Astrocyte of the spinal cord (primary cell): ENCODE measurements at regions not wholly inside any gene's neighbourhood (a gene's known extent, or its start where the extent isn't known, plus 50 kb on each side); places are given as distances from the start of the nearest gene placed in this dataset.

Source experiments
- DNase-seq: peaks from one replicate; pipeline ENCODE4 v3.0.0; 2011; ENCODE audit warnings: low read depth, low spot score
- H3K4me3 ChIP-seq: 2 replicates; pipeline ENCODE4 v1.5.1; 2011; ENCODE audit warnings: low read depth, mild to moderate bottlenecking, low read length, moderate library complexity
- in situ Hi-C: cut with HindIII; loops from 2 replicates; pipeline ENCODE4 v1.10.0; 2017; ENCODE audit warnings: low sequenced_read_pairs
- TF ChIP-seq, protein P1 (sequence below): IDR thresholded peaks from 2 replicates; pipeline ENCODE4 v1.5.1; 2012; ENCODE audit warnings: low read depth, mild to moderate bottlenecking, low read length, inconsistent platforms

DNA sequence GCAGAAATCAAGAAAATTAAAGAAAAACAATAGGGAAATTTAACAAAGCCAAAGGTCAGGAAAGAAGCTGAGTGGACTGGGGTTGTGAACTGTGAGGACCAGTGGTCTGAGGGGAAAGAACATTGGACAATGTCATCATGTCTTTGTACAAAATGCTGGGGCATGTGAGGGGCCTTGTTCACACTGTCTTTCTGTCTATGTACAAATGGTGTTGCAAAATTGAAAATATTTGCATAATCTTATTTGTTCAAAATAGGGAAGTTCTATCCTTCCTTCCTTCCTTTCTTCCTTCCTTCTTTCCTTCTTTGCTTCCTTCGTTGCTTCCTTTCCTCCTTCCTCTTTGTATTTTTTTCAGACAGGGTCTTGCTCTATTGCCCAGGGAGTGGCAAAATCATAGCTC, 79.2 kb upstream of the SCEL start:
- in situ Hi-C loops: no loop called here
- TF ChIP-seq, protein P1, sequence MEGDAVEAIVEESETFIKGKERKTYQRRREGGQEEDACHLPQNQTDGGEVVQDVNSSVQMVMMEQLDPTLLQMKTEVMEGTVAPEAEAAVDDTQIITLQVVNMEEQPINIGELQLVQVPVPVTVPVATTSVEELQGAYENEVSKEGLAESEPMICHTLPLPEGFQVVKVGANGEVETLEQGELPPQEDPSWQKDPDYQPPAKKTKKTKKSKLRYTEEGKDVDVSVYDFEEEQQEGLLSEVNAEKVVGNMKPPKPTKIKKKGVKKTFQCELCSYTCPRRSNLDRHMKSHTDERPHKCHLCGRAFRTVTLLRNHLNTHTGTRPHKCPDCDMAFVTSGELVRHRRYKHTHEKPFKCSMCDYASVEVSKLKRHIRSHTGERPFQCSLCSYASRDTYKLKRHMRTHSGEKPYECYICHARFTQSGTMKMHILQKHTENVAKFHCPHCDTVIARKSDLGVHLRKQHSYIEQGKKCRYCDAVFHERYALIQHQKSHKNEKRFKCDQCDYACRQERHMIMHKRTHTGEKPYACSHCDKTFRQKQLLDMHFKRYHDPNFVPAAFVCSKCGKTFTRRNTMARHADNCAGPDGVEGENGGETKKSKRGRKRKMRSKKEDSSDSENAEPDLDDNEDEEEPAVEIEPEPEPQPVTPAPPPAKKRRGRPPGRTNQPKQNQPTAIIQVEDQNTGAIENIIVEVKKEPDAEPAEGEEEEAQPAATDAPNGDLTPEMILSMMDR: no peak
- no peak overlapping the region for H3K4me3 ChIP-seq
- no peak for DNase-seq

- in situ Hi-C loops: no loop called here
- TF ChIP-seq, protein P1: no peak
- H3K4me3 ChIP-seq: no peak overlapping the region
- DNase-seq: no peak
These were observed 86.2 kb upstream of the SCEL start for GRCh38 chr13:77449265-77449664.

DNA sequence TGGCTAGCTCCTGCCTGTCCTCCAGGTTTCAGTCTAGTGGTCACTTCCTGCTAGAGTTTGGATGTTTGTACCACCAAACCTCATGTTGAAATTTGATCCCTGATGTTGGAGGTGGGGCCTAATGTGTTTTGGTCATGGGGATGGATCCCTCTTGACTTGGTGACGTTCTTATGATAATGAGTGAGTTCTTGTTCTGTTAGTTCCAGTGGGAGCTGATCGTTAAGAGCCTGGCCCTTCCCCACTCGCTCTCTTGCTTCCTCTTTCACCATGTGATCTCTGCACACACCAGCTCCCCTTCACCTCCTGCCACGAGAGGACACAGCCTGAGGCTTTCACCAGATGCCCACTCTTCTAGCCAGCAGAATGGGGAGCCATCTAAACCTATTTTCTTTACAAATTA, 86.8 kb upstream of the SCEL start:
- TF ChIP-seq, protein P1: no peak
- in situ Hi-C loops: no loop called here
- no peak overlapping the region for H3K4me3 ChIP-seq
- DNase-seq: no peak

DNA sequence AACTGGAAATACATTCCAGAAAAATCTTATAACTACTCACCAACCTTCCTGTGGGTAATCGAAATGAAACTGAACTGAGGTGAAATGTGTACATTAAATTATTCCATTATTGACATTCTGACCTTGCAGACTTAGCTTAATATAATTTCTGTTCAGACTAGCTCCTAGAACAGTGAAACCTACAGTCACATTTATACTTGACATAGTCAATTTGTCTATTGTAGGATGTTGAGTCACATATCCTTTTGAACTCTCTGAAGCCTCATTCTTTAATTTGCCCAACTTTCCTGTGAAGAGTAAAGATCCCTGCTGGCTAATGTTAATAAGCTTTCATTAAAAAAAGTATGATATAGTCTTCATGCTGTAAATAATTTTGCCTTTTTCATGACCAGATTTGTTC, 92.0 kb upstream of the SCEL start:
- in situ Hi-C loops: no loop called here
- TF ChIP-seq, protein P1: no peak
- no peak overlapping the region for H3K4me3 ChIP-seq
- DNase-seq: no peak

DNA sequence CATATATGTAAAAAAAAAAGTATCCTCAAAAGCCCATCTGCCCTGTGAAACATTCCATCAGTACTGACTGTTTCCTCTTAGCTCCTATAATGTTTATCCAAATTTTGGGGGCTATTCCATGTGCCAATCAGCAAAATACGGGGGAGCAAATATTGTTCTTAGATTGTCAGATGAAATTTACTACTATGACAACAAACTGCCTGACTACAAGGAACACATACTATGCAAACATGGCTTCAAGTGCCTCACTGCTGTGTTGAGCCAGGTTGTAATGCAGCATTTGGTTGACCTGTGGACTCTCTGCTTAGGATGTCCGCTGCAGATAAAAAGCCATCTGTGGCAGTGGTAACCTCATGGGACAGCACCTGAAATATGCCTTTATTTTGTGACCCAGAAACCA, 98.2 kb upstream of the SCEL start:
- no peak overlapping the region for H3K4me3 ChIP-seq
- in situ Hi-C loops: no loop called here
- DNase-seq: no peak
- TF ChIP-seq, protein P1: no peak

GRCh38 chr13:77434289-77434688, 101.2 kb upstream of the SCEL start:
- TF ChIP-seq, protein P1: no peak
- H3K4me3 ChIP-seq: no peak overlapping the region
- DNase-seq: no peak
- in situ Hi-C loops: no loop called here

DNA sequence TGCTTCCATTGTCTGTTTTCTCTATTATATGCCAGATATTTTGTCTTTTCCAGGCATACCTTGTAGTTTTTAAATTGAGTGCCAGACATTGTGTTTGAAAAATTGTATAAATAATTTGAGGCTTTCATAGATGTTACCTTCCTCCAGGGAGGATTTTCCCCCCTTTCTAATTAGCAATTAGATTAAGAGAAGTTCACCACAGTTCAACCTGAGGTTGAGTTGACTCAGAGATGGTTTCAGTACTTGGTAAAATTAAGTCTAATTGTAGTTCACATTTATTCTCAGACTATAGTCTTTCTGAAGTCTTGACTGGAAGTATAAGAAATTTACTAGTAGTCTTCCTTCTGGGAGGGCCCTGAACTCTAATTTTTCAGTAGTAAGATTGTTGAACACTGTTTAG, 104.1 kb upstream of the SCEL start:
- in situ Hi-C loops: no loop called here
- TF ChIP-seq, protein P1: no peak
- DNase-seq: no peak
- H3K4me3 ChIP-seq: no peak overlapping the region
